OCI-M1 (cell line): ENCODE measurements at regions not wholly inside any gene's neighbourhood (a gene's known extent, or its start where the extent isn't known, plus 50 kb on each side); places are given as distances from the start of the nearest gene placed in this dataset.

Source experiments
- DNase-seq: peaks from one replicate; lab custom pipeline; 2025; lab: John Stamatoyannopoulos, UW

- no peak for DNase-seq
These were observed 471.5 kb downstream of the PTPRU start for GRCh38 chr1:29707796-29708195.

- no peak for DNase-seq
These were observed 470.6 kb downstream of the PTPRU start for GRCh38 chr1:29706936-29707335.

GRCh38 chr1:29704430-29704829, 468.1 kb downstream of the PTPRU start:
- no peak for DNase-seq

- DNase-seq: peak; percentile 21
These were observed 467.5 kb downstream of the PTPRU start for GRCh38 chr1:29703596-29704370.

- no peak for DNase-seq
These were observed 464.2 kb downstream of the PTPRU start for GRCh38 chr1:29700491-29700890.

GRCh38 chr1:29698626-29699025, 462.3 kb downstream of the PTPRU start:
- no peak for DNase-seq

- peak; percentile 38 for DNase-seq
These were observed 461.7 kb downstream of the PTPRU start for GRCh38 chr1:29698033-29698432.

GRCh38 chr1:29697391-29697780, 461.1 kb downstream of the PTPRU start:
- DNase-seq: no peak

GRCh38 chr1:29696656-29697390, 460.5 kb downstream of the PTPRU start:
- DNase-seq: no peak

- no peak for DNase-seq
These were observed 459.5 kb downstream of the PTPRU start for GRCh38 chr1:29695803-29696202.

- DNase-seq: no peak
These were observed 458.7 kb downstream of the PTPRU start for GRCh38 chr1:29695036-29695435.

GRCh38 chr1:29691499-29691898, 455.2 kb downstream of the PTPRU start:
- no peak for DNase-seq

GRCh38 chr1:29690156-29690555, 453.8 kb downstream of the PTPRU start:
- DNase-seq: no peak

GRCh38 chr1:29689372-29690030, 453.2 kb downstream of the PTPRU start:
- DNase-seq: no peak

- peak; percentile 26 for DNase-seq
These were observed 452.4 kb downstream of the PTPRU start for GRCh38 chr1:29688471-29689365.

- DNase-seq: no peak
These were observed 451.4 kb downstream of the PTPRU start for GRCh38 chr1:29687601-29688244.

- DNase-seq: no peak
These were observed 450.8 kb downstream of the PTPRU start for GRCh38 chr1:29687166-29687565.

GRCh38 chr1:29686012-29686930, 449.9 kb downstream of the PTPRU start:
- DNase-seq: no peak

- no peak for DNase-seq
These were observed 449.1 kb downstream of the PTPRU start for GRCh38 chr1:29685387-29685786.

- DNase-seq: no peak
These were observed 447.8 kb downstream of the PTPRU start for GRCh38 chr1:29684141-29684540.
